ENCODE measurements at regions not wholly inside any gene's neighbourhood (a gene's known extent, or its start where the extent isn't known, plus 50 kb on each side); places are given as distances from the start of the nearest gene placed in this dataset.

- TF ChIP-seq BCLAF1 (IDR thresholded peaks at IDR 0.05) (no peak), MTA2 (IDR thresholded peaks at IDR 0.05; ENCODE audit: low read depth) (no peak), EP300 (IDR thresholded peaks at IDR 0.05; ENCODE audit: borderline replicate concordance in 1 of 2, control insufficient read depth in 1 of 2, low read depth in 2 of 2, low read length in 2 of 2) (no peak), USF1 (IDR thresholded peaks at IDR 0.05; ENCODE audit: borderline replicate concordance, extremely low read length, insufficient read depth, low read depth, low read length) (no peak), ESRRA (IDR thresholded peaks at IDR 0.05; ENCODE audit: low read length) (no peak), IRF4 (IDR thresholded peaks at IDR 0.05; ENCODE audit: low read depth, low read length) (no peak), KDM1A (IDR thresholded peaks at IDR 0.05; ENCODE audit: borderline replicate concordance) (no peak), BCL11A (IDR thresholded peaks at IDR 0.05; ENCODE audit: low read depth, low read length) (no peak), STAT3 (IDR thresholded peaks at IDR 0.05; ENCODE audit: low read depth, low read length) (no peak), CHD4 (IDR thresholded peaks at IDR 0.05) (no peak), TCF12 (IDR thresholded peaks at IDR 0.05; ENCODE audit: low read depth, low read length) (no peak), KAT2A (conservative IDR thresholded peaks at IDR 0.05; ENCODE audit: control insufficient read depth, low read depth, low read length) (no peak)
Measured at GRCh38 chr6:137320271-137320670, 101.1 kb upstream of the IFNGR1 start (continued).

Measured in GM12878 (cell line).